ENCODE measurements at regions not wholly inside any gene's neighbourhood (a gene's known extent, or its start where the extent isn't known, plus 50 kb on each side); places are given as distances from the start of the nearest gene placed in this dataset.

DNA sequence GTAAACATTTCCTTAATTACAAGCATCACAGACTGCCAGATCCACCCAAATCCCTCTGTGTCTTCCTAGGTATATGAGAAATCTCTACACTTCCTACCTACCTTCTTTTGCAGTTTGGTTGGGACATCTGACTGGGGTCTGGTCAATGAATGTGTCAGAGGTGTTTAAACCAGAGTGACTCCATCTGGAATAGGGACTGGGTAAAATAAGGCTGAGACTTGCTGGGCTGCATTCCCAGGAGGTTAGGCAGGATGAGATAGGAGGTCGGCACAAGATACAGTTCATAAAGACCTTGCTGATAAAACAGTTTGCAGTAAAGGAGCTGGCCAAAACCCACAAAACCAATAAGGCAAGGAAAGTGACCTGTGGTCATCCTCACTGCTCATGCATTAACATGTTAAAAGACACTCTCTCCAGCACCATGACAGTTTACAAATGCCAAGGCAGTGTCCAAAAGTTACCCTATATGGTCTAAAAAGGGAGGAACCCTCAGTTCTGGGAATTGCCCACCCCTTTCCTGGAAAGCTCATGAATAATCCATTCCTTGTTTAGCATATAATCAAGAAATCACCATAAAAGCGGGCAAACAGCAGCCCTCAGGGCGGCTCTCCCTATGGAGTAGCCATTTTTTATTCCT lies 87.4 kb upstream of the BACE2 start:
- TF ChIP-seq, protein P1, sequence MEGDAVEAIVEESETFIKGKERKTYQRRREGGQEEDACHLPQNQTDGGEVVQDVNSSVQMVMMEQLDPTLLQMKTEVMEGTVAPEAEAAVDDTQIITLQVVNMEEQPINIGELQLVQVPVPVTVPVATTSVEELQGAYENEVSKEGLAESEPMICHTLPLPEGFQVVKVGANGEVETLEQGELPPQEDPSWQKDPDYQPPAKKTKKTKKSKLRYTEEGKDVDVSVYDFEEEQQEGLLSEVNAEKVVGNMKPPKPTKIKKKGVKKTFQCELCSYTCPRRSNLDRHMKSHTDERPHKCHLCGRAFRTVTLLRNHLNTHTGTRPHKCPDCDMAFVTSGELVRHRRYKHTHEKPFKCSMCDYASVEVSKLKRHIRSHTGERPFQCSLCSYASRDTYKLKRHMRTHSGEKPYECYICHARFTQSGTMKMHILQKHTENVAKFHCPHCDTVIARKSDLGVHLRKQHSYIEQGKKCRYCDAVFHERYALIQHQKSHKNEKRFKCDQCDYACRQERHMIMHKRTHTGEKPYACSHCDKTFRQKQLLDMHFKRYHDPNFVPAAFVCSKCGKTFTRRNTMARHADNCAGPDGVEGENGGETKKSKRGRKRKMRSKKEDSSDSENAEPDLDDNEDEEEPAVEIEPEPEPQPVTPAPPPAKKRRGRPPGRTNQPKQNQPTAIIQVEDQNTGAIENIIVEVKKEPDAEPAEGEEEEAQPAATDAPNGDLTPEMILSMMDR (IDR thresholded peaks at IDR 0.05), result no peak
- TF ChIP-seq POLR2AphosphoS5 (IDR thresholded peaks at IDR 0.05), result no peak
